ENCODE measurements at regions not wholly inside any gene's neighbourhood (a gene's known extent, or its start where the extent isn't known, plus 50 kb on each side); places are given as distances from the start of the nearest gene placed in this dataset.
"Not testable (repeated sequence)": the region's sequence is repeated elsewhere in the genome, so short reads cannot be mapped to it uniquely, and the experiment has no call there.

GRCh38 chrX:123788193-123788592 lies 55.3 kb upstream of the THOC2 start:
- H2AK5ac ChIP-seq (ENCODE audit: low read depth, low read length); H2BK120ac ChIP-seq (replicated peaks; ENCODE audit: low read depth, low read length); H3K36me3 ChIP-seq (ENCODE audit: control insufficient read depth in 2 of 4, insufficient read depth in 4 of 4, low read length in 3 of 4); H2BK15ac ChIP-seq (ENCODE audit: low read length); H2AFZ ChIP-seq (ENCODE audit: low read length); H3K79me1 ChIP-seq (ENCODE audit: low read depth, low read length); H3K23ac ChIP-seq (ENCODE audit: insufficient read length); H3K18ac ChIP-seq (ENCODE audit: extremely low read depth, low read length); H3K27ac ChIP-seq (ENCODE audit: low read depth, low read length); H3K27me3 ChIP-seq (replicated peaks in 1 of 4; ENCODE audit: control insufficient read depth in 3 of 4, extremely low read depth in 1 of 4, insufficient read depth in 3 of 4, low read length in 3 of 4); H3K4me3 ChIP-seq (ENCODE audit: extremely low read depth in 1 of 4, insufficient read depth in 2 of 4, low read depth in 3 of 4, low read length in 4 of 4); DNase-seq (ENCODE audit: low read depth in 1 of 2, low spot score in 2 of 2); FAIRE-seq; H4K20me1 ChIP-seq (replicated peaks in 1 of 2; ENCODE audit: control insufficient read depth in 1 of 2, insufficient read depth in 2 of 2, low read length in 2 of 2); H4K5ac ChIP-seq (ENCODE audit: insufficient read length, low read depth, low read length); H3K4ac ChIP-seq (replicated peaks; ENCODE audit: insufficient read length, low read depth, low read length); H4K8ac ChIP-seq (ENCODE audit: extremely low read depth, insufficient read depth, low read length); H2BK20ac ChIP-seq (ENCODE audit: low read length); H2BK5ac ChIP-seq (ENCODE audit: low read depth, low read length); H3K14ac ChIP-seq (ENCODE audit: insufficient read length); H3K56ac ChIP-seq (replicated peaks; ENCODE audit: insufficient read length, low read depth, low read length); H3K4me2 ChIP-seq (ENCODE audit: insufficient read depth in 1 of 2, low read depth in 2 of 2, low read length in 2 of 2); H3K23me2 ChIP-seq (ENCODE audit: low read depth, low read length); H3K9me3 ChIP-seq (ENCODE audit: insufficient read depth in 2 of 2, low read depth in 1 of 2, low read length in 1 of 2); H3K4me1 ChIP-seq (replicated peaks in 1 of 4; ENCODE audit: control insufficient read depth in 3 of 4, insufficient read depth in 4 of 4, low read length in 3 of 4); H4K91ac ChIP-seq (replicated peaks; ENCODE audit: insufficient read length, low read length); H3K79me2 ChIP-seq (ENCODE audit: control insufficient read depth in 1 of 2, insufficient read depth in 2 of 2, low read length in 2 of 2); POLR2A ChIA-PET (ENCODE audit: partially characterized antibody); H3K9ac ChIP-seq (replicated peaks in 1 of 4; ENCODE audit: extremely low read depth in 1 of 4, low read depth in 3 of 4, low read length in 3 of 4); H2BK12ac ChIP-seq (ENCODE audit: low read depth, low read length): not testable (repeated sequence)
- CTCF ChIA-PET (ENCODE audit: partially characterized antibody), result interaction anchor here (1.2 kb wide), 2 partner anchors 12 to 96 kb away, joined by 3 read pairs; no protein-coding TSS in a partner anchor
- 83% methylated on average over 3 of the region's 15 CpGs; no CpG with 5 or more reads in 1 of the 2 experiments for WGBS, 2 experiments (ENCODE audit: extremely low coverage in 1 of 2, insufficient coverage in 1 of 2, insufficient read length in 1 of 2, insufficient replicate concordance in 2 of 2, low coverage in 1 of 2, low lambda C conversion rate in 2 of 2, missing lambda C conversion rate in 1 of 2)
